Ishikawa (cell line): ENCODE measurements at regions not wholly inside any gene's neighbourhood (a gene's known extent, or its start where the extent isn't known, plus 50 kb on each side); places are given as distances from the start of the nearest gene placed in this dataset.

Experiments
- CEBPB ChIP-seq: IDR thresholded peaks from 2 replicates; pipeline ENCODE4 v1.6.1; 2012
- CREB1 ChIP-seq: IDR thresholded peaks from 2 replicates; pipeline ENCODE4 v1.6.1; 2012; ENCODE audit warnings: low read depth
- EGR1 ChIP-seq: IDR thresholded peaks from 2 replicates; pipeline ENCODE4 v1.6.1; 2012
- EP300 ChIP-seq: IDR thresholded peaks from 2 replicates; pipeline ENCODE4 v1.6.1; 2012; ENCODE audit warnings: borderline replicate concordance
- FOXM1 ChIP-seq: IDR thresholded peaks from 2 replicates; pipeline ENCODE4 v1.6.1; 2012; ENCODE audit warnings: low read depth, borderline replicate concordance
- MAX ChIP-seq: IDR thresholded peaks from 2 replicates; pipeline ENCODE4 v1.6.1; 2012
- NFIC ChIP-seq: IDR thresholded peaks from 2 replicates; pipeline ENCODE4 v1.6.1; 2012
- RAD21 ChIP-seq: IDR thresholded peaks from 2 replicates; pipeline ENCODE4 v1.6.1; 2012; ENCODE audit warnings: low read depth
- TAF1 ChIP-seq: IDR thresholded peaks from 2 replicates; pipeline ENCODE4 v1.6.1; 2012; ENCODE audit warnings: low read depth, mild to moderate bottlenecking
- TCF12 ChIP-seq: IDR thresholded peaks from 2 replicates; pipeline ENCODE4 v1.6.1; 2012; ENCODE audit warnings: low read depth
- TEAD4 ChIP-seq: IDR thresholded peaks from 2 replicates; pipeline ENCODE4 v1.6.1; 2012
- YY1 ChIP-seq: IDR thresholded peaks from 2 replicates; pipeline ENCODE4 v1.6.1; 2012; ENCODE audit warnings: low read depth
- ZBTB7A ChIP-seq: IDR thresholded peaks from 2 replicates; pipeline ENCODE4 v1.6.1; 2012; ENCODE audit warnings: low read depth
- TF ChIP-seq, protein P1 (sequence below): IDR thresholded peaks from 2 replicates; pipeline ENCODE4 v1.6.1; 2012; ENCODE audit warnings: low read depth, mild to moderate bottlenecking
- TF ChIP-seq, protein P2 (sequence below): IDR thresholded peaks from 2 replicates; pipeline ENCODE4 v1.6.1; 2012

DNA sequence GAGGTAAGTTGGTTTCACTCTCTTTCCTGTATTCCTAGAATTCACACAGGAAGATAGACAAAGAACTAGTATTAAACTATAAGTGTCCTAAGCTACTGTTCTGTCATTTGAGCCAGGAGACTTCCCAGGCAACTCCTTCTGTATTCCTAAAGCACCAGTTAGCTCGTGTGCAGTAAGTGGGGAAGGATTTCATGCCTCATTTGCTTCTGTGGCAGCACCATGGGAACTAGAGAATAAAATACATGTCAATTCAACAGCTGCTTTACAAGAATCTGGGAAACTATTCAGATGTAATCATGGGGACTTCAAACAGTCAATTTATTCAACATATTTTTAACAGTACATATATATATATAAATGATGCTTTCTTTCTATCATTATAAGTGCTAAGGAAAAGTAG, 762.3 kb downstream of the PRELID2 start:
- TF ChIP-seq ZBTB7A, result no peak
- TF ChIP-seq CEBPB, result no peak
- TF ChIP-seq, protein P1, sequence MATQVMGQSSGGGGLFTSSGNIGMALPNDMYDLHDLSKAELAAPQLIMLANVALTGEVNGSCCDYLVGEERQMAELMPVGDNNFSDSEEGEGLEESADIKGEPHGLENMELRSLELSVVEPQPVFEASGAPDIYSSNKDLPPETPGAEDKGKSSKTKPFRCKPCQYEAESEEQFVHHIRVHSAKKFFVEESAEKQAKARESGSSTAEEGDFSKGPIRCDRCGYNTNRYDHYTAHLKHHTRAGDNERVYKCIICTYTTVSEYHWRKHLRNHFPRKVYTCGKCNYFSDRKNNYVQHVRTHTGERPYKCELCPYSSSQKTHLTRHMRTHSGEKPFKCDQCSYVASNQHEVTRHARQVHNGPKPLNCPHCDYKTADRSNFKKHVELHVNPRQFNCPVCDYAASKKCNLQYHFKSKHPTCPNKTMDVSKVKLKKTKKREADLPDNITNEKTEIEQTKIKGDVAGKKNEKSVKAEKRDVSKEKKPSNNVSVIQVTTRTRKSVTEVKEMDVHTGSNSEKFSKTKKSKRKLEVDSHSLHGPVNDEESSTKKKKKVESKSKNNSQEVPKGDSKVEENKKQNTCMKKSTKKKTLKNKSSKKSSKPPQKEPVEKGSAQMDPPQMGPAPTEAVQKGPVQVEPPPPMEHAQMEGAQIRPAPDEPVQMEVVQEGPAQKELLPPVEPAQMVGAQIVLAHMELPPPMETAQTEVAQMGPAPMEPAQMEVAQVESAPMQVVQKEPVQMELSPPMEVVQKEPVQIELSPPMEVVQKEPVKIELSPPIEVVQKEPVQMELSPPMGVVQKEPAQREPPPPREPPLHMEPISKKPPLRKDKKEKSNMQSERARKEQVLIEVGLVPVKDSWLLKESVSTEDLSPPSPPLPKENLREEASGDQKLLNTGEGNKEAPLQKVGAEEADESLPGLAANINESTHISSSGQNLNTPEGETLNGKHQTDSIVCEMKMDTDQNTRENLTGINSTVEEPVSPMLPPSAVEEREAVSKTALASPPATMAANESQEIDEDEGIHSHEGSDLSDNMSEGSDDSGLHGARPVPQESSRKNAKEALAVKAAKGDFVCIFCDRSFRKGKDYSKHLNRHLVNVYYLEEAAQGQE, result no peak
- no peak for TF ChIP-seq TEAD4
- no peak for TF ChIP-seq FOXM1
- TF ChIP-seq EGR1, result no peak
- no peak for TF ChIP-seq MAX
- no peak for TF ChIP-seq TCF12
- no peak for TF ChIP-seq CREB1

DNA sequence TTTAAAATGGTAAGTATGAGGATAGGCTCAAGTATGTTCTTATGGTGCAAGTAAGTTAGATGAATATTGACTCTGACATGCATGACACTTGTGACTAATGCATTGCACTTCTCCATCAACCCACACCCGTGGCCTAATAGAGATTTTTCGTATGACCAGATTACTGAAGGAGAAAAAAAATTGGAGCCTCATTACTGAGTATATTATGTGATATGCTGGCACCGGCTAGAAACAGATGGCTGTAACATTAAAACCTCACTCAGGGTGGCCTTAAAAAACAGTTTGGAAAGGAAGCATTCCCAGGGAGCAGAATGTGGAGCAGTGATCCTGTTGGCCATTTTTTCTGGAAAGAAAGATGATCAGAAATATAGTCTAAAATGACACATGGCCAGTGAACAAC, 766.4 kb downstream of the PRELID2 start:
- TF ChIP-seq MAX (no peak), TAF1 (no peak), RAD21 (no peak), EGR1 (no peak), FOXM1 (no peak), CREB1 (no peak), TEAD4 (no peak), EP300 (no peak), ZBTB7A (no peak), TCF12 (no peak)
- TF ChIP-seq, protein P1, result no peak
- TF ChIP-seq, protein P2, sequence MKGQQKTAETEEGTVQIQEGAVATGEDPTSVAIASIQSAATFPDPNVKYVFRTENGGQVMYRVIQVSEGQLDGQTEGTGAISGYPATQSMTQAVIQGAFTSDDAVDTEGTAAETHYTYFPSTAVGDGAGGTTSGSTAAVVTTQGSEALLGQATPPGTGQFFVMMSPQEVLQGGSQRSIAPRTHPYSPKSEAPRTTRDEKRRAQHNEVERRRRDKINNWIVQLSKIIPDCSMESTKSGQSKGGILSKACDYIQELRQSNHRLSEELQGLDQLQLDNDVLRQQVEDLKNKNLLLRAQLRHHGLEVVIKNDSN, result no peak

- TF ChIP-seq FOXM1 (no peak), EGR1 (no peak), YY1 (no peak), TCF12 (no peak), ZBTB7A (no peak), MAX (no peak), TEAD4 (no peak), RAD21 (no peak), TAF1 (no peak), CREB1 (no peak), NFIC (no peak), EP300 (no peak), CEBPB (no peak)
- TF ChIP-seq, protein P1, result no peak
- TF ChIP-seq, protein P2, result no peak
Observed at GRCh38 chr5:145062280-145063062, 772.7 kb downstream of the PRELID2 start.

- TF ChIP-seq, protein P2, result no peak
- TF ChIP-seq ZBTB7A (no peak), TAF1 (no peak), EP300 (no peak), FOXM1 (no peak), EGR1 (no peak)
- TF ChIP-seq, protein P1, result no peak
Observed at GRCh38 chr5:145056800-145057199, 778.3 kb downstream of the PRELID2 start.
